Endodermal cell (in vitro differentiated cells): ENCODE measurements at regions not wholly inside any gene's neighbourhood (a gene's known extent, or its start where the extent isn't known, plus 50 kb on each side); places are given as distances from the start of the nearest gene placed in this dataset.
A peak's percentile ranks its signal among the peaks of the same experiment; 100 is the strongest.

ENCODE experiments used
- DNase-seq: peaks from one replicate; pipeline ENCODE4 v3.0.0-alpha.2; 2017
- H3K27ac ChIP-seq: 2 replicates; pipeline ENCODE4 v1.5.1; 2013; ENCODE audit warnings: mild to moderate bottlenecking, low read depth, low read length, moderate library complexity
- H3K27me3 ChIP-seq: 2 replicates; pipeline ENCODE4 v1.6.1; 2013; ENCODE audit warnings: mild to moderate bottlenecking, low read length, moderate library complexity; ENCODE audit not compliant: insufficient read depth, control insufficient read depth, poor library complexity, severe bottlenecking
- H3K36me3 ChIP-seq: 2 replicates; pipeline ENCODE4 v1.7.0; 2013; ENCODE audit warnings: mild to moderate bottlenecking, low read length, moderate library complexity; ENCODE audit not compliant: control insufficient read depth, insufficient read depth
- H3K4me1 ChIP-seq: one replicate; pipeline ENCODE4 v1.7.0; 2013; ENCODE audit warnings: low read length; ENCODE audit not compliant: control insufficient read depth, insufficient read depth
- H3K4me3 ChIP-seq: 2 replicates; pipeline ENCODE4 v1.5.1; 2013; ENCODE audit warnings: mild to moderate bottlenecking, low read length, moderate library complexity
- H3K9ac ChIP-seq: 2 replicates; pipeline ENCODE4 v1.6.1; 2013; ENCODE audit warnings: mild to moderate bottlenecking, low read length, moderate library complexity; ENCODE audit not compliant: poor library complexity, severe bottlenecking; ENCODE audit errors: extremely low read depth
- H3K9me3 ChIP-seq: 2 replicates; pipeline ENCODE4 v1.6.1; 2013; ENCODE audit warnings: mild to moderate bottlenecking, low read length, moderate library complexity; ENCODE audit not compliant: control insufficient read depth
- H3K27ac Mint-ChIP-seq: 2 replicates; pipeline ENCODE4 v1.8.0; 2020; ENCODE audit warnings: mixed read lengths
- H3K27me3 Mint-ChIP-seq: 2 replicates; pipeline ENCODE4 v1.8.0; 2021; ENCODE audit warnings: mild to moderate bottlenecking, mixed read lengths; ENCODE audit not compliant: insufficient read depth
- H3K36me3 Mint-ChIP-seq: 2 replicates; pipeline ENCODE4 v1.8.0; 2020; ENCODE audit warnings: low read depth, mixed read lengths
- H3K4me1 Mint-ChIP-seq: 2 replicates; pipeline ENCODE4 v1.8.0; 2020; ENCODE audit warnings: mixed read lengths
- H3K4me3 Mint-ChIP-seq: 2 replicates; pipeline ENCODE4 v1.8.0; 2020; ENCODE audit warnings: mild to moderate bottlenecking, moderate library complexity, mixed read lengths
- H3K9me3 Mint-ChIP-seq: 2 replicates; pipeline ENCODE4 v1.8.0; 2020; ENCODE audit warnings: mild to moderate bottlenecking, mixed read lengths
- CTCF ChIP-seq: fragments of 200-600 bp; sonication (generic); conservative IDR thresholded peaks from 2 replicates; pipeline ENCODE4 v1.5.0; 2021; ENCODE audit warnings: antibody characterized with exemption, mild to moderate bottlenecking
- WGBS, 2 experiments: methylation state at CpG; one replicate each; pipeline versions ENCODE4 v1.1.5 to v1.1.7; 2013; ENCODE audit warnings: missing lambda C conversion rate in 2 of 2, mixed read lengths in 1 of 2; ENCODE audit not compliant: insufficient coverage in 1 of 2, insufficient read length in 1 of 2; 5-methylcytosine and 5-hydroxymethylcytosine counted together

GRCh38 chr10:107577221-107577620 is 412.7 kb upstream of the SORCS1 start:
- no peak for DNase-seq
- H3K9ac ChIP-seq = no peak overlapping the region
- Mint-ChIP-seq H3K9me3 (peaks cover 7% of the 10 kb centered on the region), H3K27ac (no peak overlapping the region), H3K27me3 (no peaks in the 10 kb centered on the region), H3K36me3 (no peaks in the 10 kb centered on the region), H3K4me1 (peaks cover 8% of the 10 kb centered on the region), H3K4me3 (no peak overlapping the region)
- no peaks in the 10 kb centered on the region for H3K27me3 ChIP-seq
- no peak for TF ChIP-seq CTCF
- no peak overlapping the region for H3K27ac ChIP-seq
- peaks cover 43% of the 10 kb centered on the region for H3K9me3 ChIP-seq
- no peaks in the 10 kb centered on the region for H3K4me1 ChIP-seq
- H3K36me3 ChIP-seq = no peaks in the 10 kb centered on the region
- H3K4me3 ChIP-seq = no peak overlapping the region
- WGBS, 2 experiments = 40 to 48% methylated on average over 2 of the region's 2 CpGs

- H3K4me1 Mint-ChIP-seq = peaks cover 8% of the 10 kb centered on the region
- Histone ChIP-seq H3K4me1 (no peaks in the 10 kb centered on the region), H3K9me3 (peaks cover 38% of the 10 kb centered on the region), H3K4me3 (no peak overlapping the region), H3K9ac (no peak overlapping the region), H3K27me3 (no peaks in the 10 kb centered on the region), H3K36me3 (no peaks in the 10 kb centered on the region), H3K27ac (no peak overlapping the region)
- 80 to 91% methylated on average over 2 of the region's 2 CpGs for WGBS, 2 experiments
- no peak for DNase-seq
- H3K27me3 Mint-ChIP-seq = no peaks in the 10 kb centered on the region
- no peak overlapping the region for H3K27ac Mint-ChIP-seq
- H3K4me3 Mint-ChIP-seq = no peak overlapping the region
- H3K9me3 Mint-ChIP-seq = peaks cover 7% of the 10 kb centered on the region
- no peak for TF ChIP-seq CTCF
- H3K36me3 Mint-ChIP-seq = no peaks in the 10 kb centered on the region
Measured at GRCh38 chr10:107576746-107577145, 412.2 kb upstream of the SORCS1 start.

GRCh38 chr10:107565014-107565413 is 400.5 kb upstream of the SORCS1 start:
- DNase-seq = no peak
- Mint-ChIP-seq H3K27ac (no peak overlapping the region), H3K9me3 (peaks cover 47% of the 10 kb centered on the region), H3K4me3 (no peak overlapping the region), H3K27me3 (no peaks in the 10 kb centered on the region), H3K36me3 (peaks cover 14% of the 10 kb centered on the region), H3K4me1 (peaks cover 3% of the 10 kb centered on the region)
- Histone ChIP-seq H3K9me3 (peaks cover 67% of the 10 kb centered on the region), H3K4me3 (peak overlapping the region; percentile 8), H3K36me3 (no peaks in the 10 kb centered on the region), H3K4me1 (no peaks in the 10 kb centered on the region), H3K27ac (no peak overlapping the region), H3K9ac (no peak overlapping the region), H3K27me3 (no peaks in the 10 kb centered on the region)
- no peak for TF ChIP-seq CTCF
